ENCODE measurements at regions not wholly inside any gene's neighbourhood (a gene's known extent, or its start where the extent isn't known, plus 50 kb on each side); places are given as distances from the start of the nearest gene placed in this dataset.

DNA sequence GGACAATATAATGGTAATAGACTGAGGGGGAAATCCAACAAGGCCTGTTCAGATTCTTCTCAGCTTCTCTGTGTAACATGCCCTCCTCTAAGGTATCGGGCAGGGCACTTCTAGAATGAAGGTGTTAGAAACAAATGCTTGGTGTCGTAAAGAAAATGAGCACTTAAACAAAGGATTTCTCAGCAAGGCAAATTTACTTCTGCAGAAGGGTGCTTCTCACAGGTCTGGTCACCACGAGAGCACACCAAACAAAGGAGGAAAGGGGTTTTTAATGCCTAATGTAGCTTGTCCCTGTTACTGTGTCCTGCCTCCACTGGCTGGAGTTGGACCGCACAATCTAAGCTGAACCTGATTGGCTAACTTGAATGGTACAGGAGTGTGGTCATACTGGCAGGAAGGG, 642.6 kb upstream of the CDH8 start:
- no peak for TF ChIP-seq POLR2AphosphoS5 (IDR thresholded peaks at IDR 0.05; ENCODE audit: low read depth, low read length)
- no peak for TF ChIP-seq REST (IDR thresholded peaks at IDR 0.05; ENCODE audit: insufficient read depth in 1 of 2, low read depth in 2 of 2, low read length in 2 of 2)
- TF ChIP-seq TAF1 (IDR thresholded peaks at IDR 0.05; ENCODE audit: borderline replicate concordance, insufficient read depth, low read length), result no peak
- TF ChIP-seq FOXP2 (optimal IDR thresholded peaks at IDR 0.05; ENCODE audit: borderline replicate concordance, extremely low read depth, extremely low read length, insufficient read depth), result no peak
- TF ChIP-seq SIN3A (IDR thresholded peaks at IDR 0.05; ENCODE audit: borderline replicate concordance, insufficient read depth, low read length), result no peak

GRCh38 chr16:62676306-62676705, 640.1 kb upstream of the CDH8 start:
- TF ChIP-seq REST (IDR thresholded peaks at IDR 0.05; ENCODE audit: insufficient read depth in 1 of 2, low read depth in 2 of 2, low read length in 2 of 2) (no peak), FOXP2 (optimal IDR thresholded peaks at IDR 0.05; ENCODE audit: borderline replicate concordance, extremely low read depth, extremely low read length, insufficient read depth) (no peak), SIN3A (IDR thresholded peaks at IDR 0.05; ENCODE audit: borderline replicate concordance, insufficient read depth, low read length) (no peak), POLR2AphosphoS5 (IDR thresholded peaks at IDR 0.05; ENCODE audit: low read depth, low read length) (no peak), TAF1 (IDR thresholded peaks at IDR 0.05; ENCODE audit: borderline replicate concordance, insufficient read depth, low read length) (no peak)

- no peak for TF ChIP-seq REST (IDR thresholded peaks at IDR 0.05; ENCODE audit: insufficient read depth in 1 of 2, low read depth in 2 of 2, low read length in 2 of 2)
- TF ChIP-seq POLR2AphosphoS5 (IDR thresholded peaks at IDR 0.05; ENCODE audit: low read depth, low read length), result no peak
- TF ChIP-seq SIN3A (IDR thresholded peaks at IDR 0.05; ENCODE audit: borderline replicate concordance, insufficient read depth, low read length), result no peak
- no peak for TF ChIP-seq FOXP2 (optimal IDR thresholded peaks at IDR 0.05; ENCODE audit: borderline replicate concordance, extremely low read depth, extremely low read length, insufficient read depth)
These were observed 629.0 kb upstream of the CDH8 start for GRCh38 chr16:62665269-62665668.

DNA sequence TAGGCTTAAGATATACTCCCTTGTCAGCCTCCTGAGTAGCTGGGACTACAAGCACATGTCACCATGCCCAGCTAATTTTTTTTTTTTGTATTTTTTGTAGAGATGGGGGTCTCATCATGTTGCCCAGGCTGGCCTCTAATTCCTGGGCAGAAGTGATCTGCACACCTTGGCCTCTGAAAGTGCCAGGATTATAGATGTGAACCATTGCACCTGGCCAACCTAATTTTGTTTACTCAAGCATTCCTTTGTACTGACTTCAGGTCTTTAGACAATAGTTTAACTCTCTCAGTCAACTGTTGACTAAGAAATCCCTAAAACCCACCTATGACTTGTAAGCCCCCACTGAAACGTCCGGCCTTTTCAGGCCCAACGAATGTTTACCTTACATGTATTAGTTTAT, 628.3 kb upstream of the CDH8 start:
- TF ChIP-seq REST (IDR thresholded peaks at IDR 0.05; ENCODE audit: insufficient read depth in 1 of 2, low read depth in 2 of 2, low read length in 2 of 2), result no peak
- no peak for TF ChIP-seq TAF1 (IDR thresholded peaks at IDR 0.05; ENCODE audit: borderline replicate concordance, insufficient read depth, low read length)
- TF ChIP-seq FOXP2 (optimal IDR thresholded peaks at IDR 0.05; ENCODE audit: borderline replicate concordance, extremely low read depth, extremely low read length, insufficient read depth), result no peak
- no peak for TF ChIP-seq POLR2AphosphoS5 (IDR thresholded peaks at IDR 0.05; ENCODE audit: low read depth, low read length)
- no peak for TF ChIP-seq SIN3A (IDR thresholded peaks at IDR 0.05; ENCODE audit: borderline replicate concordance, insufficient read depth, low read length)

DNA sequence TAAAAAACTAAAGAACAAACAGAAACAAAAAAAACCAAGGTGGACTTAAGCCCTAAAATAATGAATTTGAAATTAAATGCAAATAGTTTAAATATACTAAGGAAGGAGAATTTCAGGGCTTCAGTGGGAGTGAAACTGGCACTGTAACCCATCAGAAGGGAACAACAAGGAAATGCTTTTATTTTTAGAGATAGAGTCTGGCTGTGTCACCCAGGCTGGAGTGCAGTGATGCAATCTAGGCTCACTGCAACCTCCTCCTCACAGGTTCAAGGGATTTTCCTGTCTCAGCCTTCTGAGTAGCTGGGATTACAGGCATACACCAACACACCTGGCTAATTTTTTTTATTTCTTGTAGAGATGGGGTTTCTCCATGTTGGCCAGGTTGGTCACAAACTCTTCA, 625.2 kb upstream of the CDH8 start:
- TF ChIP-seq TAF1 (IDR thresholded peaks at IDR 0.05; ENCODE audit: borderline replicate concordance, insufficient read depth, low read length) (no peak), FOXP2 (optimal IDR thresholded peaks at IDR 0.05; ENCODE audit: borderline replicate concordance, extremely low read depth, extremely low read length, insufficient read depth) (no peak), POLR2AphosphoS5 (IDR thresholded peaks at IDR 0.05; ENCODE audit: low read depth, low read length) (no peak), SIN3A (IDR thresholded peaks at IDR 0.05; ENCODE audit: borderline replicate concordance, insufficient read depth, low read length) (no peak), REST (IDR thresholded peaks at IDR 0.05; ENCODE audit: insufficient read depth in 1 of 2, low read depth in 2 of 2, low read length in 2 of 2) (no peak)

All from PFSK-1 (cell line).